HL-60/S4 treated with phorbol 12-myristate 13-acetate at 8.2 ng/mL for 4 days and 3 days (cell line): ENCODE measurements at regions not wholly inside any gene's neighbourhood (a gene's known extent, or its start where the extent isn't known, plus 50 kb on each side); places are given as distances from the start of the nearest gene placed in this dataset.

ENCODE experiments used
- in situ Hi-C: fragments of 300-500 bp; cut with MboI; formaldehyde crosslinking; loops from 2 replicates; pipeline ENCODE4 v1.15.0; 2022; ENCODE audit warnings: low sequenced_read_pairs

DNA sequence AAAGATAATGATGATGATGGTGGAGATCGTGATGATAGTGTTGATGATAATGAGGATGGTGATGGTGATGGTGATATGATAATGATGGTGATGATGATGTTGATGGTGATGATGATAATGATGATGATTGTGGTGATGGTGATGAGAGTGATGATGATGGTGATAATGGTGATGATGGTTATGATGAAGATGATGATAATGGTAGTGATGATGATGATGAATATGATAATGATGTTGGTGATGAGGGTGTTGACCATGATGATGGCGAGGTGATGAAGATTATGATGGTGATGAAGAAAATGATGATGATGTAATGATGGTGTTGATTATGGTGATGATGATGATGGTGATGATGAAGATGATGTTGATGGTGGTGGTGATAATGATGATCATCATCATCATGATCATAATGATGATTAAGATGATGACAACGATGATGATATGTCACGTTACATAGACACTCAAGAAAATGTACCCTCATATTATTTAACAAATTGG, 1106.4 kb downstream of the NLGN4X start:
- in situ Hi-C loops, result loop anchor here (25.0 kb wide), 1 partner anchor 585 kb away; no protein-coding TSS in a partner anchor

DNA sequence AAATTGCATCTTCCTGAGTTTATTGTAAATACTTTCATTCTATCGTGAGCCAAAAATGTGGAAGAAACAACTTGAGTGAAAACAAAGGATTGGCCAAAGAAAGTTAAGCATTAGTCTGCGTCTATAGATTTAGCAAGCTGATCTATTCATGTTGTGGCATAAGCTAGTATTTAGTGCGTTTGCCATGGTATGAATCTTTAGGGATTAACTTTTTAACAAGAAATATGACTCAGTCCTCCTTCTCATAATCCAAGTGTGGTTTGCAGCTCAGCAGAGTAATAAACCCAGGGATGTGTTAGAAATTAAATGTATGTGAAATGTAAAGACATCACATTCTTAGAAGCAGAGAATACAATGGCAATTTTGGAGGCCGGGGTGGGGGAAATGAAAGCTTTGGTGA, 1110.9 kb downstream of the NLGN4X start:
- in situ Hi-C loops, result loop anchor here (25.0 kb wide), 1 partner anchor 581 kb away; no protein-coding TSS in a partner anchor

DNA sequence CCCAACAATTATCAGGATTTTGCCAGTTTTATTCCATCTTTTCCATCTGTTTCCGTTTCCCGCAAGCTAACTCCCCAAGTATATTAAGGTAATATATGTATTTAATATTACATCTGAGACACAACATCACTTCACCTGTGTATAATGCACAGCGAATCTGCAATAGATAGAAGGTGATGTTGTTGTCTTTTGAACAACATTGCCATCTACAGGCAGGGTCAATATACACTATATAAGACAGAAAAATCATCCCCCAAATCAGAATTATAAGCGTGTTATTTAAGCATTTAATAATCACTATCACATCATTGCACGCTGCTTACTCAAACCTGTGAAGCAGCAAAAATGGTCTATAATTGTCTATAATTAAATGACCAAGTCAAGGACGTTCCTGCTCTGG, 1115.5 kb downstream of the NLGN4X start:
- in situ Hi-C loops, result loop anchor here (25.0 kb wide), 1 partner anchor 576 kb away; no protein-coding TSS in a partner anchor

DNA sequence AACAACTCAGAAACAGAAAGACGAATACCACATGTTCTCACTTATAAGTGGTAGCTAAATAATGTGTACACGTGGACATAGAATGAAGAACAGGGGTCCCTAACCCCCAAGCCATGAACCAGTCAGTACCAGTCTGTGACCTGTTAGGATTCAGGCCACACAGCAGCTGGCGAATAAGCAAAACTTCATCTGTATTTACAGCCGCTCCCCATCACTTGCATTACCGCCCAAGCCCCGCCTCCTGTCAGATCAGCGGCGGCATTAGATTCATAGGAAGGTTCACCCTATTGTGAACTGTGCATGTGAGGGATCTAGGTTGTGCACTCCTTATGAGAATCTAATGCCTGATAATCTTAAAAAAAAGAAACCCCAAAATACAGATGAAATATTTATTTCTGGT, 1128.7 kb downstream of the NLGN4X start:
- in situ Hi-C loops, result loop anchor here (25.0 kb wide), 1 partner anchor 563 kb away; no protein-coding TSS in a partner anchor

DNA sequence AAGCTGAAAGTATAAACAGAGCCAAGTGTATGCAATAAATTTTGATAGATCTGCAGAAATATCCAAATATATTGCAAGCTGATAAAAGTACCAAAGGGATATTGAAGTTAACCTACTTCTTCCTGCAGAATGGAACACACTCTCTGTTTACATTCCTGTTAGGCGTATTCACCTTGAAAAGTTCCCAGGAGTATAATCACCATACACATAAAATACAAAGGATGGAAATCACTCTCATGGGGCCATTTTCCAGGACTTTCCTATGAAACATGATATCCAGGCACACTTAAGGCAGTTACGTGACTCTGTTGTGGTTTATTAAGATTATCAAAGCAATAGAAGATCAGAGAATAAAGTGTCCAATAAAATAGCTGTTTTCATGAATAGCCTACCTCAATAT, 1142.3 kb downstream of the NLGN4X start:
- in situ Hi-C loops, result no loop called here

DNA sequence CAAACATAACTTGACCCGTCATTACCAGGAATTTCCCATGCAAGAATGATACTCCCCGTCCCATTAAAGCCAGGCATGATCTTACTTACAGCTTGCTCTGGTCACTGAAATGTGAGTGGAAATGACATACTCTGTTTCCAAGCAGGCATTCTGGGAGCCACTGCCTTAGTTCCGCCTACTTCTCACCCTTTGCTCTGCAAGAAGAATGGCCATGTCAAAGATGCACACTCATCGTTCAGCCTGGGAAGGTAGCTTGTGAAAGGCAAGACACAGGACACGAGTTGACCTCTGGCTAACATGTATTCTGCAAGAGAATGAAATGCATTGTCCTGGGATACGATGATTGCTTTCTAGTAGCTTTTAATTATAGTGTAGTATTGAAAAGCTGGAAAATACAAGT, 1144.4 kb downstream of the NLGN4X start:
- in situ Hi-C loops, result no loop called here

DNA sequence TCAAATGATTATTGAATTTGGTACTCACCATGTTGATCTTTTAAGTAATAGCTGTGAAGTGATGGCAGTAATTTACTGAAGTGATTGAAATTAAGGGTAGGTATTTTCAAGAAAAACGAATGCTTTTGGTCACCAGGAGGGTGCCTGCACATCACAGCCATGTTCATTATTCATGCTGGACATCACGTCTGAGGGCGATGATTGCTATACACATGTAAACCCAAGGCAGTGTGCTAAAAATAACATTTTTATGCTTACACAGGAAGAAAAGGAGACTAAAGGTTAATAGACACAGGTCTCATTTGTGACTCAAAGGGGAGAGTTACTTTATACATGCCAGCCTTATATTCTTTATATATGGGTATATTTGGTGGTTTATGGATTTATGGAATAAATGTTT, 1146.0 kb downstream of the NLGN4X start:
- in situ Hi-C loops, result no loop called here

DNA sequence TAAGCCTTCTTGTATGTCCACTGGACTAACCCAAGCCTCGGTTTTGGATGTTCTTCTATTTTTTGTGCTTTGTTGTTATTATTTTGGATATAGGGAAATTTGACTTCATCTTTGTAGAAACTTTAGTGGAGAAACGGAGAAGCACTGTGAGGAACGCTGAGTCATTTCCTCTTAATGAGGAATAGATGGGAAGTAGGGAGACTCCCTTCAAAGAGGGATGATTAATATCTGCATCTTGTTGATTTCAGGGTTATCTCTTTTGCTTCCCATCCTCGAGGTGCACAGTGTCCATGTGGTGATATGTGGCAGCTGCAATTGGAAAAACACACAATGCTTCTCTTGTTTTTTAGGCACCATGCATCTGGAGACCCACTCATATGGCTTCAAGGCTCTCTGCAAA, 1147.9 kb downstream of the NLGN4X start:
- in situ Hi-C loops, result no loop called here

DNA sequence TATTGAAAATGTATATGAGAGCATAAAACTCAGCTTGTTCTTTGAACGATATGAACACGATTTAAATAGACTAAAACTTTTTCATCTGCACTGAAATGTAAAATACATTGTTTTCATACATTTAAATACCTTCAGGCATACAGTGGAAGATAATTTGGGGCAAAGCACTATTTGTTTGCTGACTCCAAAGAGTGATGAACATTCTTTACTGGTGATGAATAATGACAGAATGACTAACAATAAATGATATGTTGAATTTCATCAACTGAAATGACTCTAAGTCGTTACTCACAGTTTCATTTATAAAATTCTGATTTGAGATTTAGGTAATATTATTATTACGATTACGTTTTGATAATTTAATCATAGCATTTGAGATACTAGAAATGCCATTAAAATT, 1160.1 kb downstream of the NLGN4X start:
- in situ Hi-C loops, result no loop called here

DNA sequence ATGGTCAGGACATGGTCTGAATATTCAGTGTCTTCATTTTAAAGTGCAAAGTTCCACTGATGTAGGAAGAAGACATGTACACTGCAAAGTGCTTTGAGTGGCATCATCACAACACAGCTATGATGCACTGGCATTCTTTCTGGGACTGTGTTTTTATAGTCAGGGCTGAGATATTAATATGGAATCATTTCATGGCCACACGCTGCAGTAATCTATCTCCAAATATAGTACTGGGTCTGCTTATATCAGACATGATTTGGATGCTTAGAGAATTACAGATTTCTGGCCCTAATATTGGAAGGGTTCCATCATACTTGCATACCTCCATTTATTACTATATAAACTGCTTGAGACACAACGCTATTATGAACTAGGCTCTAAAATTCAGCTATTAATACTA, 1170.9 kb downstream of the NLGN4X start:
- in situ Hi-C loops, result no loop called here

DNA sequence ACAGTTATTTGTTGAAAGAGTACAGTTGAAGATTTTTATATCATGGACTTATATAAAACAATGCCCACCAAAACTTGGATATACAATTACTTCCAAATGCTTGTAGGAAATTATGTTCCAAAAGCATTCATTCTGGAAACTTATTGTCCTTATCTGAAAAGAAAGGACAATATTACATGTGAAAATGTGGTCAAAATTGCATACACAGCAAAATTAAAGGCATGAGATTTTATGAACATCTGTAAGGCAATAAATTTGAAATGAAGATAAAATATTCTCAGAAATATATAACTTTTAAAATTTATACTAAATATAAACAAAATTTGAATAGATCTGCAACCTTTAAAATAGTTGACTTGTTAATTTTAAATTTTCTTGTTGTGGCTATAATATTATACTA, 1173.8 kb downstream of the NLGN4X start:
- in situ Hi-C loops, result no loop called here

DNA sequence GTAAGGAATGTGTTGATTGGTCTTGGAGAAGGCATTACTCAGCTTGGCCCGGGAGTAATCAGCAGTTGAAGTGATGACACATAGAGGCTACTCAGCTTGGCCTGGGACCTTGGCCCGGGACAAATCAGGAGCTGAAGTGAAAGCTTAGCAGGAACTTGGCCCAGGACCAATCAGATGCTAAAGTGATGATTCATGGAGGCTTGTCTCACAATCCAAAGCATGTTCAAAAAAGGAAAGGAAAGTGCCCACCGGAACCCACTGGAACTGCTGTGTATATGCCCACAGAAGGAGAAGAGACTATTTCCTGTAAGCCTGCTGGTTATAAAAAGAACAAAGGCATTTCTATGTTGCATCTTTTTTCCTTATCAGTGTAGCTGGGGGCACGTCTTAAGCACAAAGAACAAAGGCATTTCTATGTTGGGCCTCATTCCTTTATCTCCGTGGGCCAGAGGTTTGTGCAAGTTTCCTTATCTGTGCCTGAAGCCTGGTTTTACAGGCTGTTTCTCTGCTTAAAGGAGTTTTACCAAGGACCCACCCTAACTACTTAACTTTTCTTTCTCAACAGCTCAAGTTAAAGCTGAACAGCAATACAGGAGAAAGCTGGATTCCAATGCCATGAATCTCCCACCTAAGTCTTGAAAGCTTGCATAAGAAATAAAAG, 1176.7 kb downstream of the NLGN4X start:
- in situ Hi-C loops, result no loop called here

DNA sequence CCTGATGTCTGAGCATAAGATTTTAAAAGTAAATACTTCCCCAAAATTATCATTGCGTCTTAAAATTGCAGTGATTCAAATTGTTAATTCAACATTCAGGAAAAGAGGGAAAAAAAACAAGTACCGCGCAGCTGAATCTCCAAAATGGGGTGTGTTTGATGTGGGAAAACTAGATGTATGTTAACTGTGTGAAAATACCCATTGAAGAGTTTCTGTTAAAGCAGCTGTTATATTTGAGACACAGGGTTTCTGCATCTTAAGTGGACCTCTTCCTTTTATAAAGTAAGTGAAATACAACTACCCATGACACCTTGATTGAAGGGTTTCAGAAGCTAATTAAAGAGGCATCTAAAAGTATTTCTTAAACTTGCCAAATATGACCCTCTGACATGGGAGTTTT, 1186.1 kb downstream of the NLGN4X start:
- in situ Hi-C loops, result no loop called here

DNA sequence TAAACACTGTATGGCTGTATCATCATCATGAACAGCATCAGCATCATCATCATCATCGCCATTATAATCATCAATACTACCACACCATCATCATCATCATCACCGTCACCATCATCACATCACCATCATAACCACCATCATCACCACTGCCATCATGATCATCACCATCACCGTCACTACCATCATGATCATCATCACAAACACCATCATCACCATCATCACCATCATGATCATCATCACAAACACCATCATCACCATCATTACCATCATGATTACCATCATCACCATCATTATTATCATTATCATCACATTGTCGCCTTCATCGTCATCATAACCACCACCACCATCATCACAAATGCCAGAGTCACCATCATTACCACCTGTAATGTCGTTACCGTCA, 1196.9 kb downstream of the NLGN4X start:
- in situ Hi-C loops, result no loop called here

DNA sequence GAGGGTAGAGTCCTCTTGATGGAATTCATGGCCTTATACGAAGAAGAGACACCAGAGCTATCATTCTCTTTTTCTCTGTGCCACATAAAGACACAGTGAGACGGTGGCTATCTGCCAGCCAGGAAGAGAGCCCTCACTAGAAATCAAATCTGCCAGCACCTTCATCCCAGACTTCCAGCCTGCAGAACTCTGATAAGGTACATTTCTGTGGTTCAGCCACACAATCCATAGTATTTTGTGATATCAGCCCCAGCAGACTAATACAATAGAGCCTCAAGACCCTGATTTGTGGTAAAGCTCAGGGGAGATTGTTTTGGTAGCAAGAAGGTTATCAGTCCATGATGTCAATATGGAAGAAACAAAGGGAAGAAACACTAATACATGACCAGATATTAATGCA, 1213.2 kb downstream of the NLGN4X start:
- in situ Hi-C loops, result no loop called here

DNA sequence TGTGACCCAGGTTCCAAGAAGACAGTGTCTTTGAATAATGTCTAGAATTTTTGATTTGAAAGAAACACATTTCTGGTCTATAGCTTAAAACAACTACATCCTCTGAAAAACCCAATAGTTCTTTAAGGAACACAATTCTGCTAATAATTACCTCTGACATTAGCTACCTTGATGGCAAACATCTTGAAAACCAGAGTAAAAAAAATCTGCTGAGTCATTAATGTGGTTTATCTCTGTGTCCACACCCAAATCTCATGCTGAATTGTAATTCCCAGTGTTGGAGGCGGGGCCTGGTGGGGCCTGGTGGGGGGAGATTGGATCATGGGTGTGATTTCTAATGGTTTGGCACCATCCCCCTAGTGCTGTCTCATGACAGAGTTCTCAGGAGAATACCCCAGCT, 1233.8 kb downstream of the NLGN4X start:
- in situ Hi-C loops, result no loop called here

DNA sequence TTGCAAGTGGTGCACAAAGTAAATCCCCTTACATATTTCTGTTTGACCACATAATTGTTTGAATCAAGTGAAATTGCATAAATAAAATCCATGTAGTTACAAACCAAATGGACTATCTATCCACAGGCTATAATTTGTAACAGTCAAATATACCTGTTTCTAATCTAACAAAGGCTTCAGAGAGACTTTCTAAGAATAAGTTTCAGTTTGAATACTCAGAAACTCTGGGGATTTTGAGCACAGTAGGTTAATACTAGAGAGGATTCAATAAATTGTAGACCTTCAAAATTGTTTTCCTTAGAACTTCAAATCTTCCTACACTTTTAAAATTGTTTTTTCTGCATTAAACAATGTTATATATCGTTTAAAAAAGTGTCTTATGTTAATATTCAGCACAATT, 1250.1 kb downstream of the NLGN4X start:
- in situ Hi-C loops, result no loop called here

DNA sequence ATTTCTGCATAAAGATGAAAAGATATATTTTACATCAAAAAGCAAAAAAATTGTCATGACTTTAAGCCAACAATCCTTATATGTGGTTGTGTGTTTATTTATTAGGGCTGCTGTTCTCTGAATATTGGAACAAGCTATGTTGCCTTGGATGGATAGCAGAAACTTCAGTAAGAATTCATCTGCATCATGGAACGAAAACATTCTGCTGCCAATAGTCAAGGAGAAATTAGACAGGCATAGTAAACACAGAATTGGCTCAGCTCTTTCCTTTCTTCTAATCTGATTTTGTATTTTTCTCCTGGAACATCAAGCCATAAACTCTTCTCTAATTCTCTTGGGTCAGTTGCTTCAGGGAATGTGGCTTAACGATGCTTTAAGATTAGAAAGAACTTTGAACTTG, 1257.0 kb downstream of the NLGN4X start:
- in situ Hi-C loops, result no loop called here

DNA sequence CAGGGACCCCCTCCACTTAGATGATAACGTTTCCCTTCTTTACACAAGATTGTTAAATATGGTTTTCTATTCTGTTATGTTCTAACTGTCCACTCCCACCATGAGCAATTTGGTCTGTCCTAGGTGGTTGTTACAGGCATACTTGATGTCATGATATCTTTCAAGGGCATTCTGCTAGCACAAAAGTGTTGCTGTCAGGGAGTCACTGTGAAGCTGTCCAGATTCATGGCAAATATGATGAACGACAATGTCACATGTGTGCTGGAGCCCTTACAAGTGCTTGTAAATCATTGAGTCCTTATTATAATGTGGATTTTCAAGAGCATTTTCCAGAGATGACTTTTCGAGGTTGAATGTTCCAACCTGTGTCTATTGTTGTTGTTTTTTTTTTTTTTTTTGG, 1250.7 kb upstream of the PRKX start:
- in situ Hi-C loops, result no loop called here

DNA sequence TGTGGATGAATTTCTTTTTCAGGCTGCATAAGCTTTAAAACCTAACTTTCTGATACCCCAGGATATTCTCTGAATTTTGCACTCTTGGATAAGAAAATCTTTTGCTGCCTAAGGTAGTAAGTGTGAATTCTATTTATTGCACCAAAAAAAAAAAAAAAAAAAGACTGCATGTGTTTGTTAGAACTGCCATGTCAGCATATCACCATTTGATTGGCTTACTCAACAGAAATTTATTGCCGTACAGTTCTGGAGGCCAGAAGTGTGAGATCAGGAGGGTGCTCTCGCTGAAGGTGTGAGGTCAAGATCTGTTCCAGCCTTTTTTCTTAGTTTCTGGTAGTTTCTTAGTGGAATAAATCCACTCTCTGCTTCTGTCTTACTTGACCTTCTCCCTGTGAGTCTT, 1250.0 kb upstream of the PRKX start:
- in situ Hi-C loops, result no loop called here

DNA sequence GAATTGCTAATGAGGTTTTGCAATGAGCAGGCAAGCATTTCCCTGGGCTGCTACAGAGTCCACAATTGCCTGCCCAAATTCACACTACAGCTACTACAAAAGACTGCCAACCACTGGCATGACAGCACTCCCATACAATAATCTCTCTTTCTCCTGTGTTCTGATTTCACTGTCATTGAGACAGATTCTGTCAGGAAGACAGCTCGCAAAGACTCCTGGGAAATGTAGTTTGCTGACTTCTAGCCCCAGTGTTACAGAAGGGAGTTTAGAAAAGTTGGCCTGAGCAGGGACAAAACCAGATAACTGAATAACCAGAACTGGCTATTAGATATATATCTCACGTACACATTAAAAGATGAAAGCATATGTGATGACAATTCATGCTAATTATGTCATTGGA, 1231.3 kb upstream of the PRKX start:
- in situ Hi-C loops, result no loop called here

DNA sequence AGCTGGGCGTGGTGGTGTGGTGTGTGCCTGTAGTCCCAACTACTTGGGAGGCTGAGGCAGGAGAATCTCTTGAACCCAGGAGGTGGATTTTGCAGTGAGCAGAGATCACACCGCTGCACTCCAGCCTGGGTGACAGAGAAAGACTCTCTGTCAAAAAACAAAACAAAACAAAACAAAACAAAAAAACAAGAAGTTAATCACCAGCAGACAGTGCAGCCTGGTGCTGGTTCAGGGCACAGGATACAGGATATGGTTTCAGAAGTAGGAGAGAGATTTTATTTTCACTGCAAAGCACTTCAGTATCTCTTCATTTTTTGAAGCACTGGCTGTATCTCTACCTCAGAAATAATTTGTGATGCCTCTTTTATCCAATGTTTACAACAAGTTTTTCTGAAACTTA, 1222.9 kb upstream of the PRKX start:
- in situ Hi-C loops, result no loop called here

DNA sequence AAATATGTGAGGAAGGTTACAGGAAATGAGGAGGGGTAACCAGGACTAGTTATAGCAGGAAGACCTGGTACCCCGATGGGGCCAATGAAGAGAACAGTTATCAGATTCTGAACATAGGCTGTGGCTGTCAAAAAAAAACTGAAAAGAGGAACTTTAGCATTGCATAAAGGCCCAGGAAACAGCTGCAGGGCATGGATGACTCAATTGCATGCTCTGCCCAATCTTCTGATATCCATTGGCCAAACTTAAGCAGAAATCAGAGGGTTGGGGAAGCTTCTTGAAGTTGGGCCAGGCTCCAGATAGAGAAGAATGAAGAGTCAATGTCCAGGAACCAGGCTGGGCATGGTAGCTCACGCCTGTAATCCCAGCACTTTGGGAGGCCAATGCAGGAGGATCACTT, 1222.4 kb upstream of the PRKX start:
- in situ Hi-C loops, result no loop called here
